DMS114 treated with DMSO at 0.1 percent for 48 hours (cell line): ENCODE measurements at regions not wholly inside any gene's neighbourhood (a gene's known extent, or its start where the extent isn't known, plus 50 kb on each side); places are given as distances from the start of the nearest gene placed in this dataset.

ENCODE experiments used
- DNase-seq: peaks from one replicate; lab custom pipeline; 2025; ENCODE audit not compliant: unreplicated experiment; lab: John Stamatoyannopoulos, UW

DNA sequence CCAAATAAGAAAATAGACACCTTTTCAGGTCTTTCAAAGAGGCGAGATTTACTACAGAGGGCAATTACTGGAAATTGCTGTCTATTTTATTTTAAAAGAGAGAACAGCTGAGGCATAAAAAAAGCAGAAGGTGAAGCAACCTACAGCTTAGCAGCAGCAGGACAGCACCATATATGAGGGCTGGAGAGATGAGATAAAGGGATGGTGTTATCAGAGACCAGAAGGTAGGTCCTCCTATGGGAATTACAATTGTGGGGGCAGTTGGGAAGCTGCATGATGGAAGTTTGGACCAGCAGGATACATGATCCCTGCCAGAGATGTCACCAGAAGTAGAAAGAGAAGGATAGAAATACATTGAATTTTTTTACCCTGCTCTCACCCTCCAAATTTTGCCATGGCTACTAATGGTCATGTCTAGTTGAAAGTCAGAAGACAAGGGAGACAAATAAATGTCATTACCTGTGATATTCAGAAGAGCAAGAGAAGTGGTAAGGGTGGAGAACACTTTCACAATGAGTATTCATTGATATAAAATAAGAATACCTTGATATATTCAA, 77.2 kb upstream of the CALCR start:
- DNase-seq, result no peak

DNA sequence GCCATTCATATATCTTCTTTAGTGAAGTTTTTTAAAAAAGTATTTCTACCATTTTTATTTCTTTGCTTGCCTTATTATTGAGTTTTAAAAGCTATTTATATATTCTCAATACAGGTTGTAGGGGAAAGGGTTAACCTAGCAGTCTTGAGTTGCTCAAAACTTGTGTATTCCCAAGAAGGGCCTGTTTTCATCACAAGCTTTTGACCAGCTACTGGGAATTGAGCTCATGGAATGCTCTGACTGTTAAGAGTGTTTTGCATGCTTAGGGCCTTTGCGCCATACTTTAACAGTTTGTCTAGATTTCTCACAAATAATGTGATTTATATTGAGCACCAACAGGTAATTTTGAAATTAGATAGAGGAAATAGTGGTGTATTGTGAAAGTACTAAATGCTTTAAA, 72.0 kb upstream of the CALCR start:
- DNase-seq, result no peak

DNA sequence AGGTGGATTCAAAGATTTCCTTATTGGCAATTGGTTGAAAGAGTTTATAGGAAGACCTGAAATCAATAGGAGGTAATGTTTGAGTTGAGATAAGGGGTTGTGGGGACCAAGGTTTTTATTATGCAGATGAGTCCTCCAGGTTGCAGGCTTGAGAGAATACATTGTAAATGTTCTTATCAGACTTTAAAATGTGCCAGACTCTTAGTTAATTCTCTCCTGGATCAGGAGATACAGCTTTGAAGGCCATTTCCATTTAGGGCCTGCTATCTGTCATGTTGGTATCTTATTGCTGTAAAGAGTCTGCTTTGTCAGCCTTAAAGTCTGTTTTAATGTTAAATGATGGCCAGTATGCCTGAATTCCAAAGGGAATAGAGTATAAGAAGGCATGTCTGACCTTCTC, 61.8 kb upstream of the CALCR start:
- DNase-seq, result no peak

GRCh38 chr7:93632371-93632770, 57.8 kb upstream of the CALCR start:
- no peak for DNase-seq

GRCh38 chr7:93629291-93629801, 54.8 kb upstream of the CALCR start:
- no peak for DNase-seq

- no peak for DNase-seq
Observed at GRCh38 chr7:93626869-93627268, 52.3 kb upstream of the CALCR start.
